SK-N-SH (cell line): ENCODE measurements at regions not wholly inside any gene's neighbourhood (a gene's known extent, or its start where the extent isn't known, plus 50 kb on each side); places are given as distances from the start of the nearest gene placed in this dataset.

ENCODE experiments used
- CTCF ChIA-PET: fragments of 300-600, 350-600 bp; formaldehyde crosslinking; extraction: SDS; loops from one replicate; lab custom pipeline; 2021; lab: Yijun Ruan, JAX
- POLR2A ChIA-PET: fragments of 350-600 bp; sonication (Branson Sonifier 250); formaldehyde crosslinking; extraction: SDS; loops from one replicate; lab custom pipeline; 2020; ENCODE audit warnings: antibody characterized with exemption, inconsistent platforms; lab: Yijun Ruan, JAX
- DNase-seq: peaks from one replicate; pipeline ENCODE4 v3.0.0; 2012
- H2AFZ ChIP-seq: fragments of 200-600 bp; sonication (generic); 2 replicates; pipeline ENCODE4 v1.8.1; 2016; ENCODE audit warnings: antibody characterized with exemption, mild to moderate bottlenecking, low read depth
- H3F3A ChIP-seq: fragments of 200-600 bp; sonication (generic); replicated peaks from 2 replicates; pipeline ENCODE3; 2016; ENCODE audit warnings: antibody characterized with exemption, mild to moderate bottlenecking; ENCODE audit not compliant: insufficient read depth
- H3K27ac ChIP-seq, 2 experiments: fragments of 200-500 bp in 1 of 2; fragments of 200-600 bp in 1 of 2; sonication (Bioruptor generic) in 1 of 2; sonication (generic), shearing (Covaris generic) in 1 of 2; 2 replicates each; pipeline versions ENCODE4 v1.5.1 to v1.6.1; 2014 to 2016; ENCODE audit warnings: low read depth in 2 of 2, inconsistent platforms in 1 of 2, low read length in 1 of 2, mild to moderate bottlenecking in 1 of 2, mixed read lengths in 1 of 2
- H3K27me3 ChIP-seq: fragments of 200-600 bp; sonication (generic), shearing (Covaris generic); 2 replicates; pipeline ENCODE4 v1.6.1; 2016; ENCODE audit warnings: mixed run types; ENCODE audit not compliant: insufficient read depth
- H3K36me3 ChIP-seq, 2 experiments: fragments of 200-500 bp in 1 of 2; fragments of 200-600 bp in 1 of 2; sonication (Bioruptor generic) in 1 of 2; sonication (generic) in 1 of 2; replicated peaks in 1 of 2; 2 replicates each; pipeline versions ENCODE3 to v1.5.1; 2014 to 2016; ENCODE audit warnings: low read length in 1 of 2, mild to moderate bottlenecking in 1 of 2; ENCODE audit not compliant: insufficient read depth in 2 of 2, control insufficient read depth in 1 of 2
- H3K4me1 ChIP-seq, 2 experiments: fragments of 200-500 bp in 1 of 2; fragments of 200-600 bp in 1 of 2; sonication (Bioruptor generic) in 1 of 2; sonication (generic), shearing (Covaris generic) in 1 of 2; 2 replicates each; pipeline versions ENCODE4 v1.5.1 to v1.6.1; 2014 to 2016; ENCODE audit warnings: low read depth in 1 of 2, low read length in 1 of 2, mixed run types in 1 of 2; ENCODE audit not compliant: insufficient read depth in 2 of 2, control insufficient read depth in 1 of 2
- H3K4me2 ChIP-seq: fragments of 200-600 bp; sonication (generic), shearing (Covaris generic); 2 replicates; pipeline ENCODE4 v1.6.1; 2017; ENCODE audit warnings: mixed run types
- H3K4me3 ChIP-seq, 2 experiments: fragments of 200-500 bp in 1 of 2; fragments of 200-600 bp in 1 of 2; sonication (Bioruptor generic) in 1 of 2; sonication (generic), shearing (Covaris generic) in 1 of 2; 2 replicates each; pipeline versions ENCODE4 v1.5.1 to v1.8.1; 2014 to 2016; ENCODE audit warnings: low read depth in 2 of 2, inconsistent platforms in 1 of 2, low read length in 1 of 2, mild to moderate bottlenecking in 1 of 2, mixed read lengths in 1 of 2, moderate library complexity in 1 of 2
- H3K79me2 ChIP-seq: fragments of 200-600 bp; sonication (generic); 2 replicates; pipeline ENCODE4 v1.8.1; 2017; ENCODE audit warnings: mild to moderate bottlenecking; ENCODE audit not compliant: insufficient read depth
- H3K9ac ChIP-seq: fragments of 200-600 bp; sonication (generic); 2 replicates; pipeline ENCODE4 v1.6.1; 2017; ENCODE audit warnings: mixed run types
- H3K9me2 ChIP-seq: fragments of 200-600 bp; sonication (generic); 2 replicates; pipeline ENCODE4 v1.6.1; 2017; ENCODE audit warnings: mixed run types
- H3K9me3 ChIP-seq: fragments of 200-600 bp; sonication (generic); 2 replicates; pipeline ENCODE4 v1.6.1; 2017; ENCODE audit warnings: mixed run types, mild to moderate bottlenecking, moderate library complexity
- H4K20me1 ChIP-seq: fragments of 200-600 bp; sonication (generic); 2 replicates; pipeline ENCODE4 v1.6.1; 2017; ENCODE audit warnings: mild to moderate bottlenecking, mixed run types; ENCODE audit not compliant: insufficient read depth
- CHD2 ChIP-seq: fragments of 150-350 bp; IDR thresholded peaks from 2 replicates; pipeline ENCODE4 v1.6.1; 2018; ENCODE audit warnings: low read length; ENCODE audit not compliant: partially characterized antibody
- EP300 ChIP-seq, 2 experiments: IDR thresholded peaks; 2 replicates each; pipeline versions ENCODE4 v1.4.0 to v1.6.1; 2012; ENCODE audit warnings: borderline replicate concordance in 1 of 2, low read depth in 1 of 2, low read length in 1 of 2
- FOXM1 ChIP-seq: IDR thresholded peaks from 2 replicates; pipeline ENCODE4 v1.4.0; 2012; ENCODE audit warnings: low read depth, mild to moderate bottlenecking
- GABPA ChIP-seq: IDR thresholded peaks from 2 replicates; pipeline ENCODE4 v1.4.0; 2012; ENCODE audit warnings: low read depth, mild to moderate bottlenecking
- IRF3 ChIP-seq: fragments of 150-350 bp; IDR thresholded peaks from 2 replicates; pipeline ENCODE4 v1.6.1; 2016; ENCODE audit warnings: mild to moderate bottlenecking, low read depth, low read length
- JUND ChIP-seq: IDR thresholded peaks from 2 replicates; pipeline ENCODE4 v1.4.0; 2012
- MEF2A ChIP-seq: IDR thresholded peaks from 2 replicates; pipeline ENCODE4 v1.4.0; 2012; ENCODE audit warnings: low read depth, borderline replicate concordance
- MXI1 ChIP-seq: IDR thresholded peaks from 2 replicates; pipeline ENCODE4 v1.6.1; 2012; ENCODE audit warnings: mild to moderate bottlenecking, low read depth, low read length, improper control_type of control experiment
- NFIC ChIP-seq: IDR thresholded peaks from 2 replicates; pipeline ENCODE4 v1.4.0; 2012; ENCODE audit warnings: borderline replicate concordance
- POLR2AphosphoS5 ChIP-seq: IDR thresholded peaks from 2 replicates; pipeline ENCODE4 v1.6.1; 2012; ENCODE audit warnings: low read depth, low read length
- RCOR1 ChIP-seq: fragments of 150-350 bp; IDR thresholded peaks from 2 replicates; pipeline ENCODE4 v1.6.1; 2017; ENCODE audit warnings: antibody characterized with exemption, low read length
- REST ChIP-seq: IDR thresholded peaks from 2 replicates; pipeline ENCODE4 v1.6.1; 2012; ENCODE audit warnings: mild to moderate bottlenecking, low read depth, low read length, moderate library complexity
- RFX5 ChIP-seq: IDR thresholded peaks from 2 replicates; pipeline ENCODE4 v1.6.1; 2012; ENCODE audit warnings: mild to moderate bottlenecking, improper control_type of control experiment, low read length
- RXRA ChIP-seq: IDR thresholded peaks from 2 replicates; pipeline ENCODE4 v1.4.0; 2012; ENCODE audit warnings: low read depth, mild to moderate bottlenecking, borderline replicate concordance
- SIN3A ChIP-seq: IDR thresholded peaks from 2 replicates; pipeline ENCODE4 v1.6.1; 2012; ENCODE audit warnings: low read depth, mild to moderate bottlenecking, low read length, moderate library complexity, borderline replicate concordance
- SMC3 ChIP-seq: IDR thresholded peaks from 2 replicates; pipeline ENCODE4 v1.6.1; 2012; ENCODE audit warnings: low read depth, low read length, improper control_type of control experiment
- TAF1 ChIP-seq: IDR thresholded peaks from 2 replicates; pipeline ENCODE4 v1.6.1; 2012; ENCODE audit warnings: low read depth, mild to moderate bottlenecking, low read length, moderate library complexity, borderline replicate concordance
- USF1 ChIP-seq: IDR thresholded peaks from 2 replicates; pipeline ENCODE4 v1.4.0; 2012; ENCODE audit warnings: low read depth, borderline replicate concordance
- USF2 ChIP-seq: fragments of 150-350 bp; IDR thresholded peaks from 2 replicates; pipeline ENCODE4 v1.6.1; 2017; ENCODE audit warnings: antibody characterized with exemption, low read length, low read depth, borderline replicate concordance
- WGBS: methylation state at CpG from one replicate; pipeline ENCODE4 v1.1.6; 2017; ENCODE audit warnings: low lambda C conversion rate; 5-methylcytosine and 5-hydroxymethylcytosine counted together

GRCh38 chr11:134765565-134765964, 353.5 kb upstream of the B3GAT1 start:
- ChIA-PET CTCF (interaction anchor here (1.2 to 1.6 kb wide), 2 partner anchors 11 to 14 kb away, joined by 3 to 4 read pairs; no protein-coding TSS in a partner anchor), POLR2A (no interaction called here)
- Histone ChIP-seq H3F3A (no peaks in the 10 kb centered on the region), H3K4me2 (no peak overlapping the region), H3K79me2 (no peaks in the 10 kb centered on the region), H4K20me1 (no peaks in the 10 kb centered on the region), H3K9me2 (no peaks in the 10 kb centered on the region), H3K27me3 (no peaks in the 10 kb centered on the region), H3K4me1 (peaks cover 0 to 11% of the 10 kb centered on the region in 2 experiments; a peak in 1 of 4 replicates), H3K27ac (no peak overlapping the region), H3K4me3 (no peak overlapping the region), H3K9me3 (peaks cover 6% of the 10 kb centered on the region; the same call in 1 of the 2 replicates), H3K36me3 (no peaks in the 10 kb centered on the region), H2AFZ (no peak overlapping the region), H3K9ac (no peak overlapping the region)
- DNase-seq = no peak
- 28% methylated on average over 2 of the region's 2 CpGs for WGBS
- no peak for TF ChIP-seq RCOR1
- TF ChIP-seq GABPA = no peak
- no peak for TF ChIP-seq TAF1
- no peak for TF ChIP-seq IRF3
- TF ChIP-seq POLR2AphosphoS5 = no peak
- TF ChIP-seq SIN3A = no peak
- no peak for TF ChIP-seq USF2
- no peak for TF ChIP-seq REST
- no peak for TF ChIP-seq SMC3
- TF ChIP-seq RXRA = no peak
- TF ChIP-seq RFX5 = no peak
- TF ChIP-seq CHD2 = no peak
- no peak for TF ChIP-seq USF1
- no peak for TF ChIP-seq MXI1
- no peak for TF ChIP-seq FOXM1
- TF ChIP-seq JUND = no peak
- no peak for TF ChIP-seq EP300 (IDR thresholded peaks at IDR 0.05; ENCODE audit: borderline replicate concordance in 1 of 2, low read depth in 1 of 2, low read length in 1 of 2)
- TF ChIP-seq MEF2A = no peak
- TF ChIP-seq NFIC = no peak
